LoVo (cell line): ENCODE measurements at regions not wholly inside any gene's neighbourhood (a gene's known extent, or its start where the extent isn't known, plus 50 kb on each side); places are given as distances from the start of the nearest gene placed in this dataset.
"Not testable (repeated sequence)": the region's sequence is repeated elsewhere in the genome, so short reads cannot be mapped to it uniquely, and the experiment has no call there.

Source experiments
- DNase-seq: peaks from one replicate; pipeline ENCODE4 v3.0.0-alpha.2; 2016; ENCODE audit warnings: low spot score

GRCh38 chr4:26208237-26208994, 112.4 kb upstream of the RBPJ start:
- no peak for DNase-seq

- DNase-seq = not testable (repeated sequence)
These were observed 111.4 kb upstream of the RBPJ start for GRCh38 chr4:26209378-26209777.

- DNase-seq = no peak
These were observed 108.3 kb upstream of the RBPJ start for GRCh38 chr4:26212528-26212927.

- DNase-seq = no peak
These were observed 107.5 kb upstream of the RBPJ start for GRCh38 chr4:26213317-26213716.

- no peak for DNase-seq
These were observed 105.8 kb upstream of the RBPJ start for GRCh38 chr4:26214994-26215393.

GRCh38 chr4:26215725-26216124, 105.1 kb upstream of the RBPJ start:
- no peak for DNase-seq

- DNase-seq = no peak
These were observed 103.3 kb upstream of the RBPJ start for GRCh38 chr4:26217481-26217880.

- no peak for DNase-seq
These were observed 102.7 kb upstream of the RBPJ start for GRCh38 chr4:26217961-26218676.

GRCh38 chr4:26218677-26219605, 101.9 kb upstream of the RBPJ start:
- DNase-seq = no peak

- no peak for DNase-seq
These were observed 100.1 kb upstream of the RBPJ start for GRCh38 chr4:26220696-26221095.

GRCh38 chr4:26223155-26223554, 97.7 kb upstream of the RBPJ start:
- DNase-seq = no peak

GRCh38 chr4:26226629-26227376, 94.0 kb upstream of the RBPJ start:
- DNase-seq = no peak

GRCh38 chr4:26227601-26228229, 93.1 kb upstream of the RBPJ start:
- no peak for DNase-seq

- no peak for DNase-seq
These were observed 91.9 kb upstream of the RBPJ start for GRCh38 chr4:26228883-26229282.

- no peak for DNase-seq
These were observed 90.8 kb upstream of the RBPJ start for GRCh38 chr4:26229974-26230373.

GRCh38 chr4:26233350-26233749, 87.5 kb upstream of the RBPJ start:
- no peak for DNase-seq

GRCh38 chr4:26235500-26235899, 85.3 kb upstream of the RBPJ start:
- DNase-seq = no peak

GRCh38 chr4:26237916-26238315, 82.9 kb upstream of the RBPJ start:
- DNase-seq = no peak

- peak; percentile 84 for DNase-seq
These were observed 82.4 kb upstream of the RBPJ start for GRCh38 chr4:26238426-26238777.

GRCh38 chr4:26238778-26239679, 81.8 kb upstream of the RBPJ start:
- DNase-seq = no peak
